Endometrium (tissue), 2 donors: ENCODE measurements at regions not wholly inside any gene's neighbourhood (a gene's known extent, or its start where the extent isn't known, plus 50 kb on each side); places are given as distances from the start of the nearest gene placed in this dataset.
"Not testable (repeated sequence)": the region's sequence is repeated elsewhere in the genome, so short reads cannot be mapped to it uniquely, and the experiment has no call there.

Experiments used
- FAIRE-seq: peaks from 2 replicates; lab custom pipeline; 2012; peaks lifted over from hg19 to GRCh38; lab: Jason Lieb, UNC
- donor health status: control.
- donor health status: control.

GRCh38 chr11:38423042-38423441, 1825.0 kb upstream of the RAG2 start:
- FAIRE-seq: no peak

GRCh38 chr11:38416141-38416540, 1818.1 kb upstream of the RAG2 start:
- FAIRE-seq: peak; percentile 95

GRCh38 chr11:38411149-38411548, 1813.1 kb upstream of the RAG2 start:
- FAIRE-seq: no peak

GRCh38 chr11:38402063-38402462, 1804.0 kb upstream of the RAG2 start:
- no peak for FAIRE-seq

GRCh38 chr11:38392176-38392575, 1794.1 kb upstream of the RAG2 start:
- no peak for FAIRE-seq

GRCh38 chr11:38384568-38384967, 1786.5 kb upstream of the RAG2 start:
- no peak for FAIRE-seq

GRCh38 chr11:38365274-38365673, 1767.2 kb upstream of the RAG2 start:
- no peak for FAIRE-seq

GRCh38 chr11:38356255-38356654, 1758.2 kb upstream of the RAG2 start:
- FAIRE-seq: no peak

GRCh38 chr11:38345286-38345685, 1747.2 kb upstream of the RAG2 start:
- FAIRE-seq: no peak

- FAIRE-seq: not testable (repeated sequence)
These were observed 1743.6 kb upstream of the RAG2 start for GRCh38 chr11:38341612-38342011.

GRCh38 chr11:38339835-38340440, 1741.9 kb upstream of the RAG2 start:
- no peak for FAIRE-seq

GRCh38 chr11:38338022-38338421, 1740.0 kb upstream of the RAG2 start:
- not testable (repeated sequence) for FAIRE-seq

- FAIRE-seq: no peak
These were observed 1734.0 kb upstream of the RAG2 start for GRCh38 chr11:38332046-38332445.

GRCh38 chr11:38330578-38330977, 1732.5 kb upstream of the RAG2 start:
- FAIRE-seq: no peak

GRCh38 chr11:38323961-38324761, 1726.1 kb upstream of the RAG2 start:
- FAIRE-seq: no peak

GRCh38 chr11:38315151-38315550, 1717.1 kb upstream of the RAG2 start:
- no peak for FAIRE-seq

GRCh38 chr11:38307455-38307854, 1709.4 kb upstream of the RAG2 start:
- no peak for FAIRE-seq

GRCh38 chr11:38305682-38306081, 1707.6 kb upstream of the RAG2 start:
- FAIRE-seq: no peak

- FAIRE-seq: no peak
These were observed 1706.9 kb upstream of the RAG2 start for GRCh38 chr11:38304926-38305325.

- no peak for FAIRE-seq
These were observed 1704.5 kb upstream of the RAG2 start for GRCh38 chr11:38302564-38302963.

GRCh38 chr11:38300570-38300969, 1702.5 kb upstream of the RAG2 start:
- no peak for FAIRE-seq

GRCh38 chr11:38296211-38296776, 1698.3 kb upstream of the RAG2 start:
- FAIRE-seq: no peak

GRCh38 chr11:38282718-38283117, 1684.7 kb upstream of the RAG2 start:
- no peak for FAIRE-seq
